ENCODE measurements at regions not wholly inside any gene's neighbourhood (a gene's known extent, or its start where the extent isn't known, plus 50 kb on each side); places are given as distances from the start of the nearest gene placed in this dataset.
A peak's percentile ranks its signal among the peaks of the same experiment; 100 is the strongest.

- Histone ChIP-seq H3K4me2 (ENCODE audit: low read depth, low read length) (no peak overlapping the region), H2BK15ac (ENCODE audit: low read depth, low read length) (no peak overlapping the region), H3K36me3 (ENCODE audit: control insufficient read depth, insufficient read depth, low read length) (no peaks in the 10 kb centered on the region), H3K23ac (ENCODE audit: low read depth, low read length) (no peak overlapping the region), H2BK120ac (ENCODE audit: low read depth, low read length) (peak overlapping the region; percentile 93; the same call in 1 of the 2 replicates), H3K79me1 (ENCODE audit: low read depth in 1 of 2, low read length in 2 of 2) (no peaks in the 10 kb centered on the region), H2BK20ac (ENCODE audit: low read depth, low read length) (0 out of 2 replicates have a peak overlapping the region, but pooled peaks have one; percentile 32), H2BK5ac (ENCODE audit: low read depth, low read length, poor library complexity, severe bottlenecking) (no peak overlapping the region), H4K91ac (ENCODE audit: insufficient read depth, low read depth, low read length) (no peak overlapping the region), H3K18ac (ENCODE audit: low read depth, low read length) (no peak overlapping the region; the same call in 1 of the 2 replicates), H4K20me1 (ENCODE audit: insufficient read depth, low read length) (no peaks in the 10 kb centered on the region), H4K8ac (ENCODE audit: low read depth in 2 of 2, low read length in 2 of 2) (peak overlapping the region; percentile 20 to 54; a peak in 2 of 4 replicates), H2AK5ac (ENCODE audit: low read depth, low read length) (no peak overlapping the region), H3K9ac (ENCODE audit: low read depth, low read length) (no peak overlapping the region), H3K27ac (ENCODE audit: insufficient read depth, low read length) (no peak overlapping the region), H3K4me3 (ENCODE audit: insufficient read depth, low read depth, low read length) (no peak overlapping the region), H3K14ac (replicated peaks; ENCODE audit: low read depth, low read length) (no peak overlapping the region), H3K9me1 (ENCODE audit: insufficient read depth, low read length) (no peaks in the 10 kb centered on the region), H2AK9ac (replicated peaks; ENCODE audit: low read depth, low read length, poor library complexity) (no peak overlapping the region), H4K5ac (ENCODE audit: low read depth, low read length) (no peak overlapping the region), H3K4me1 (ENCODE audit: control insufficient read depth, insufficient read depth, low read length) (no peaks in the 10 kb centered on the region), H2AFZ (replicated peaks; ENCODE audit: low read length, poor library complexity) (no peak overlapping the region), H3K4ac (ENCODE audit: low read depth, low read length) (no peak overlapping the region; the same call in 1 of the 2 replicates), H3K56ac (ENCODE audit: extremely low read depth, insufficient read depth, low read length) (peak overlapping the region; percentile 11; the same call in 1 of the 2 replicates), H3K9me3 (ENCODE audit: control insufficient read depth, insufficient read depth, low read length) (no peaks in the 10 kb centered on the region), H3K27me3 (ENCODE audit: control insufficient read depth, insufficient read depth, low read length) (peaks cover under 1% of the 10 kb centered on the region)
- DNase-seq (no peak), ATAC-seq (ENCODE audit: low read depth) (no peak)
- ChIA-PET CTCF (no interaction called here), POLR2A (ENCODE audit: unreplicated experiment) (no interaction called here)
- BruUV-seq (replicated peaks) = no TSS peak
- in situ Hi-C loops (cut with MboI; ENCODE audit: low sequenced_read_pairs) = no loop called here
- intact Hi-C loops (cut with micrococcal nuclease) = no loop called here
- TF ChIP-seq MAFK (IDR thresholded peaks at IDR 0.05; ENCODE audit: low read depth, low read length) = no peak
- dilution Hi-C loops (cut with HindIII; ENCODE audit: low sequenced_read_pairs, unreplicated experiment) = no loop called here
These were observed 298.5 kb downstream of the SRGAP2C start for GRCh38 chr1:121483234-121483633.
